Hypothalamus (tissue), 51 donors: ENCODE measurements at regions not wholly inside any gene's neighbourhood (a gene's known extent, or its start where the extent isn't known, plus 50 kb on each side); places are given as distances from the start of the nearest gene placed in this dataset.
"Not testable (repeated sequence)": the region's sequence is repeated elsewhere in the genome, so short reads cannot be mapped to it uniquely, and the experiment has no call there.

Experiments used
- DNase-seq, 51 donors: peaks; one replicate each; lab custom pipeline; 2025; lab: John Stamatoyannopoulos, UW

- peak in 1 of 51 donors; percentile 1 for DNase-seq
These were observed 949.7 kb upstream of the SLITRK1 start for GRCh38 chr13:84831666-84832657.

- no peak for DNase-seq
These were observed 941.3 kb upstream of the SLITRK1 start for GRCh38 chr13:84823528-84823927.

GRCh38 chr13:84821261-84821660 lies 939.0 kb upstream of the SLITRK1 start:
- no peak for DNase-seq

- DNase-seq = no peak
These were observed 934.4 kb upstream of the SLITRK1 start for GRCh38 chr13:84816567-84817105.

- no peak for DNase-seq
These were observed 930.5 kb upstream of the SLITRK1 start for GRCh38 chr13:84812789-84813188.

- no peak for DNase-seq
These were observed 929.8 kb upstream of the SLITRK1 start for GRCh38 chr13:84812078-84812477.

- DNase-seq = no peak
These were observed 928.5 kb upstream of the SLITRK1 start for GRCh38 chr13:84810781-84811180.

- no peak for DNase-seq
These were observed 919.8 kb upstream of the SLITRK1 start for GRCh38 chr13:84802073-84802472.

- no peak for DNase-seq
These were observed 902.3 kb upstream of the SLITRK1 start for GRCh38 chr13:84784443-84785153.

GRCh38 chr13:84777316-84777715 lies 895.0 kb upstream of the SLITRK1 start:
- DNase-seq = no peak

- DNase-seq = no peak
These were observed 894.3 kb upstream of the SLITRK1 start for GRCh38 chr13:84776593-84776992.

GRCh38 chr13:84775920-84776319 lies 893.6 kb upstream of the SLITRK1 start:
- DNase-seq = not testable (repeated sequence)

GRCh38 chr13:84774111-84774510 lies 891.8 kb upstream of the SLITRK1 start:
- DNase-seq = no peak

- DNase-seq = no peak
These were observed 878.7 kb upstream of the SLITRK1 start for GRCh38 chr13:84760956-84761355.

- DNase-seq = no peak
These were observed 866.9 kb upstream of the SLITRK1 start for GRCh38 chr13:84749126-84749525.

- DNase-seq = no peak
These were observed 862.8 kb upstream of the SLITRK1 start for GRCh38 chr13:84745051-84745551.

- DNase-seq = no peak
These were observed 861.9 kb upstream of the SLITRK1 start for GRCh38 chr13:84744203-84744602.

GRCh38 chr13:84741253-84741652 lies 859.0 kb upstream of the SLITRK1 start:
- DNase-seq = no peak

- DNase-seq = no peak
These were observed 856.7 kb upstream of the SLITRK1 start for GRCh38 chr13:84739021-84739420.

GRCh38 chr13:84737661-84738060 lies 855.4 kb upstream of the SLITRK1 start:
- no peak for DNase-seq

GRCh38 chr13:84730376-84730775 lies 848.1 kb upstream of the SLITRK1 start:
- peak in 1 of 51 donors; percentile 6 for DNase-seq
